Fibroblast of mammary gland (primary cell): ENCODE measurements at regions not wholly inside any gene's neighbourhood (a gene's known extent, or its start where the extent isn't known, plus 50 kb on each side); places are given as distances from the start of the nearest gene placed in this dataset.
A peak's percentile ranks its signal among the peaks of the same experiment; 100 is the strongest.
"Not testable (repeated sequence)": the region's sequence is repeated elsewhere in the genome, so short reads cannot be mapped to it uniquely, and the experiment has no call there.

Experiments
- DNase-seq: peaks from one replicate; pipeline ENCODE4 v3.0.0-alpha.2; 2010; ENCODE audit warnings: low read depth
- H3K4me3 ChIP-seq: 2 replicates; pipeline ENCODE4 v1.5.1; 2011; ENCODE audit warnings: low read depth, mild to moderate bottlenecking, low read length, moderate library complexity; ENCODE audit not compliant: control insufficient read depth
- CTCF ChIP-seq: conservative IDR thresholded peaks from 2 replicates; pipeline ENCODE4 v1.5.1; 2011; ENCODE audit warnings: low read depth, low read length, inconsistent platforms; ENCODE audit not compliant: control insufficient read depth, insufficient read depth

GRCh38 chr5:34409373-34409772 is 246.8 kb upstream of the RAI14 start:
- DNase-seq = no peak
- no peak for TF ChIP-seq CTCF
- no peak overlapping the region for H3K4me3 ChIP-seq

GRCh38 chr5:34410411-34411139 is 245.6 kb upstream of the RAI14 start:
- peak; percentile 73 for DNase-seq
- no peak overlapping the region for H3K4me3 ChIP-seq
- no peak for TF ChIP-seq CTCF

GRCh38 chr5:34411470-34412346 is 244.4 kb upstream of the RAI14 start:
- no peak for TF ChIP-seq CTCF
- no peak overlapping the region for H3K4me3 ChIP-seq
- peak; percentile 77 for DNase-seq

- TF ChIP-seq CTCF = no peak
- no peak for DNase-seq
- H3K4me3 ChIP-seq = no peak overlapping the region
Observed at GRCh38 chr5:34412736-34413135, 243.4 kb upstream of the RAI14 start.

- peak; percentile 38 for DNase-seq
- no peak overlapping the region for H3K4me3 ChIP-seq
- no peak for TF ChIP-seq CTCF
Observed at GRCh38 chr5:34415559-34416198, 240.4 kb upstream of the RAI14 start.

- no peak for TF ChIP-seq CTCF
- no peak overlapping the region for H3K4me3 ChIP-seq
- no peak for DNase-seq
Observed at GRCh38 chr5:34416501-34417008, 239.6 kb upstream of the RAI14 start.

- DNase-seq, H3K4me3 ChIP-seq: not testable (repeated sequence)
Observed at GRCh38 chr5:34420191-34420590, 235.9 kb upstream of the RAI14 start.
